GM12874 (cell line): ENCODE measurements at regions not wholly inside any gene's neighbourhood (a gene's known extent, or its start where the extent isn't known, plus 50 kb on each side); places are given as distances from the start of the nearest gene placed in this dataset.

ENCODE experiments used
- CTCF ChIP-seq: IDR thresholded peaks from 2 replicates; pipeline ENCODE4 v1.5.1; 2011; ENCODE audit warnings: low read depth, mild to moderate bottlenecking, control low read depth, low read length, moderate library complexity; ENCODE audit not compliant: insufficient read depth

GRCh38 chr5:158619083-158619788 lies 480.5 kb downstream of the EBF1 start:
- no peak for TF ChIP-seq CTCF

GRCh38 chr5:158618256-158618655 lies 481.5 kb downstream of the EBF1 start:
- TF ChIP-seq CTCF: no peak

GRCh38 chr5:158616707-158617106 lies 483.0 kb downstream of the EBF1 start:
- TF ChIP-seq CTCF: no peak

GRCh38 chr5:158614951-158615350 lies 484.8 kb downstream of the EBF1 start:
- TF ChIP-seq CTCF: no peak

- no peak for TF ChIP-seq CTCF
Measured at GRCh38 chr5:158611581-158611980, 488.1 kb downstream of the EBF1 start.

- TF ChIP-seq CTCF: no peak
Measured at GRCh38 chr5:158610051-158610415, 489.7 kb downstream of the EBF1 start.

- TF ChIP-seq CTCF: no peak
Measured at GRCh38 chr5:158609333-158610050, 490.2 kb downstream of the EBF1 start.
